Eye (tissue), 1 donor: ENCODE measurements at regions not wholly inside any gene's neighbourhood (a gene's known extent, or its start where the extent isn't known, plus 50 kb on each side); places are given as distances from the start of the nearest gene placed in this dataset.
"Not testable (repeated sequence)": the region's sequence is repeated elsewhere in the genome, so short reads cannot be mapped to it uniquely, and the experiment has no call there.

Experiments
- DNase-seq: peaks from one replicate; pipeline ENCODE4 v3.0.0-alpha.2; 2015

GRCh38 chr12:67716817-67717216 is 68.3 kb downstream of the DYRK2 start:
- DNase-seq: no peak

GRCh38 chr12:67719303-67719702 is 70.8 kb downstream of the DYRK2 start:
- not testable (repeated sequence) for DNase-seq

- peak; percentile 9 for DNase-seq
These were observed 71.9 kb downstream of the DYRK2 start for GRCh38 chr12:67720351-67720856.

GRCh38 chr12:67721248-67721647 is 72.7 kb downstream of the DYRK2 start:
- DNase-seq: no peak

GRCh38 chr12:67722296-67722695 is 73.8 kb downstream of the DYRK2 start:
- DNase-seq: no peak

- DNase-seq: no peak
These were observed 78.3 kb downstream of the DYRK2 start for GRCh38 chr12:67726868-67727267.

- DNase-seq: no peak
These were observed 79.4 kb downstream of the DYRK2 start for GRCh38 chr12:67727702-67728666.

- DNase-seq: no peak
These were observed 84.3 kb downstream of the DYRK2 start for GRCh38 chr12:67732857-67733256.

GRCh38 chr12:67735868-67736267 is 87.3 kb downstream of the DYRK2 start:
- no peak for DNase-seq

GRCh38 chr12:67740711-67741110 is 92.2 kb downstream of the DYRK2 start:
- DNase-seq: no peak

- no peak for DNase-seq
These were observed 92.7 kb downstream of the DYRK2 start for GRCh38 chr12:67741270-67741669.

- DNase-seq: no peak
These were observed 93.9 kb downstream of the DYRK2 start for GRCh38 chr12:67742461-67742860.

GRCh38 chr12:67747869-67748742 is 99.6 kb downstream of the DYRK2 start:
- no peak for DNase-seq

- DNase-seq: no peak
These were observed 100.1 kb downstream of the DYRK2 start for GRCh38 chr12:67748743-67749040.

GRCh38 chr12:67750513-67751183 is 102.1 kb downstream of the DYRK2 start:
- no peak for DNase-seq

- no peak for DNase-seq
These were observed 102.9 kb downstream of the DYRK2 start for GRCh38 chr12:67751381-67751928.

GRCh38 chr12:67752226-67752732 is 103.7 kb downstream of the DYRK2 start:
- DNase-seq: no peak

- DNase-seq: no peak
These were observed 106.6 kb downstream of the DYRK2 start for GRCh38 chr12:67754933-67755697.

GRCh38 chr12:67757651-67758050 is 109.1 kb downstream of the DYRK2 start:
- no peak for DNase-seq

- DNase-seq: no peak
These were observed 109.6 kb downstream of the DYRK2 start for GRCh38 chr12:67758119-67758518.

- DNase-seq: peak; percentile 87
These were observed 110.0 kb downstream of the DYRK2 start for GRCh38 chr12:67758521-67758920.

GRCh38 chr12:67759829-67760228 is 111.3 kb downstream of the DYRK2 start:
- DNase-seq: no peak
